ENCODE measurements at regions not wholly inside any gene's neighbourhood (a gene's known extent, or its start where the extent isn't known, plus 50 kb on each side); places are given as distances from the start of the nearest gene placed in this dataset.

GRCh38 chr10:78903341-78903940 lies 165.3 kb upstream of the ZMIZ1 start:
- no peak overlapping the region for H3K27ac Mint-ChIP-seq (ENCODE audit: low read depth, unreplicated experiment)
- H3K9me3 Mint-ChIP-seq (ENCODE audit: unreplicated experiment), result no peaks in the 10 kb centered on the region
- BruUV-seq (replicated peaks), result no TSS peak
- H3K4me1 Mint-ChIP-seq (ENCODE audit: insufficient read depth, unreplicated experiment), result no peaks in the 10 kb centered on the region
- no peak for DNase-seq (ENCODE audit: unreplicated experiment)
- peaks cover 23% of the 10 kb centered on the region for H3K27me3 Mint-ChIP-seq (ENCODE audit: insufficient read depth, unreplicated experiment)
- POLR2A ChIA-PET, result no interaction called here
- no peak for TF ChIP-seq CTCF (IDR thresholded peaks at IDR 0.05; ENCODE audit: unreplicated experiment)
- no peak overlapping the region for H3K4me3 Mint-ChIP-seq (ENCODE audit: unreplicated experiment)
- intact Hi-C loops (cut with micrococcal nuclease), result no loop called here
- H3K36me3 Mint-ChIP-seq (ENCODE audit: insufficient read depth, unreplicated experiment), result peaks cover 6% of the 10 kb centered on the region
- CTCF ChIA-PET, result interaction anchor here (0.7 kb wide), 1 partner anchor 168 kb away, joined by 3 read pairs; no protein-coding TSS in a partner anchor

DNA sequence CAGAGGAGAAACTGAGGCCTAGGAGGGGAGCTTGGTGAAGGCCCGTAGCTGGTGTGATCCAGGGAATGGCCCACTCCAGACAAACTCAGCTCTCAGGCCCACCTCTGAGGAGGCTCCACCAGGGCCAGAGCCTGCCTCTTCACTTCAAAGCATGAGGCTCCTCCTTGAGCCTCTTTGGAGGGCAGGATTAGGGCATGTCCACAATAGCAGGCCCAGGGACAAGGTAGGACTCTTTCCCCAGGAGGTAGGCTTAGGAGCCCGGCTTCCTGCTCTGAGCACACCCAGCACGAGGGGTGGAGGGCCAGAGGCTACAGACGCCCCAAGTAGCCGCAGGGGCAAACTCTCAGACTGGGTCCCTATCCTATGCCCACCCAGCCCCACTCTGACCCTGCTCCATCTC lies 164.6 kb upstream of the ZMIZ1 start:
- ChIA-PET CTCF (interaction anchor here (0.7 kb wide), 1 partner anchor 168 kb away, joined by 3 read pairs; no protein-coding TSS in a partner anchor), POLR2A (no interaction called here)
- H3K27ac Mint-ChIP-seq (ENCODE audit: low read depth, unreplicated experiment), result no peak overlapping the region
- no TSS peak for BruUV-seq (replicated peaks)
- peaks cover 6% of the 10 kb centered on the region for H3K36me3 Mint-ChIP-seq (ENCODE audit: insufficient read depth, unreplicated experiment)
- no peaks in the 10 kb centered on the region for H3K4me1 Mint-ChIP-seq (ENCODE audit: insufficient read depth, unreplicated experiment)
- no peak for DNase-seq (ENCODE audit: unreplicated experiment)
- H3K27me3 Mint-ChIP-seq (ENCODE audit: insufficient read depth, unreplicated experiment), result peaks cover 23% of the 10 kb centered on the region
- intact Hi-C loops (cut with micrococcal nuclease), result no loop called here
- no peaks in the 10 kb centered on the region for H3K9me3 Mint-ChIP-seq (ENCODE audit: unreplicated experiment)
- TF ChIP-seq CTCF (IDR thresholded peaks at IDR 0.05; ENCODE audit: unreplicated experiment), result no peak
- no peak overlapping the region for H3K4me3 Mint-ChIP-seq (ENCODE audit: unreplicated experiment)

- DNase-seq (ENCODE audit: unreplicated experiment), result no peak
- BruUV-seq (replicated peaks), result no TSS peak
- H3K9me3 Mint-ChIP-seq (ENCODE audit: unreplicated experiment), result no peaks in the 10 kb centered on the region
- TF ChIP-seq CTCF (IDR thresholded peaks at IDR 0.05; ENCODE audit: unreplicated experiment), result no peak
- no peaks in the 10 kb centered on the region for H3K4me1 Mint-ChIP-seq (ENCODE audit: insufficient read depth, unreplicated experiment)
- CTCF ChIA-PET, result interaction anchor here (0.5 to 0.7 kb wide), 4 partner anchors 117 to 994 kb away, joined by 3 read pairs; no protein-coding TSS in a partner anchor
- POLR2A ChIA-PET, result interaction anchor here (0.7 kb wide), 1 partner anchor 115 kb away, joined by 3 read pairs; no protein-coding TSS in a partner anchor
- H3K36me3 Mint-ChIP-seq (ENCODE audit: insufficient read depth, unreplicated experiment), result peaks cover 6% of the 10 kb centered on the region
- H3K27ac Mint-ChIP-seq (ENCODE audit: low read depth, unreplicated experiment), result peak overlapping the region; percentile 3
- peaks cover 23% of the 10 kb centered on the region for H3K27me3 Mint-ChIP-seq (ENCODE audit: insufficient read depth, unreplicated experiment)
- intact Hi-C loops (cut with micrococcal nuclease), result no loop called here
- no peak overlapping the region for H3K4me3 Mint-ChIP-seq (ENCODE audit: unreplicated experiment)
Measured at GRCh38 chr10:78905015-78905956, 163.5 kb upstream of the ZMIZ1 start.

DNA sequence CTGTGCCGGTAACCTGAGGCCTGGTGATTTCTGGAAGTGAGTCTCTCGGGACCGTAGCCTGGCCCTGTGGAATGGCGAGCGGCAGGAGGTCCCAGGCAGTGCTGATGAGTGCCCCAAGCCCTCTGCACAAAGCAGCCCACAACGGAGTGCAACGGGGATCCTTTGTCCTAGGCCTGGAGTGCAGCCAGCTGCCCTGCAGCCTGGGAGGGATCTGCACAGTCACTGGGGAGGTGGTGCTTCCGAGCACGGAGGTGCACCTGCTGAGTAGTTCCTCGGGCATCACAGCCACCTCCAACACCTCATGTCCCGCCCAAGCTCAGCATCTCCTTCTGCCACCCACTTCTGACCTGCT lies 162.8 kb upstream of the ZMIZ1 start:
- intact Hi-C loops (cut with micrococcal nuclease), result no loop called here
- BruUV-seq (replicated peaks), result no TSS peak
- no peaks in the 10 kb centered on the region for H3K9me3 Mint-ChIP-seq (ENCODE audit: unreplicated experiment)

More for the DNA sequence above, 162.8 kb upstream of the ZMIZ1 start:
- Mint-ChIP-seq H3K27ac (ENCODE audit: low read depth, unreplicated experiment) (no peak overlapping the region), H3K36me3 (ENCODE audit: insufficient read depth, unreplicated experiment) (peaks cover 6% of the 10 kb centered on the region), H3K4me3 (ENCODE audit: unreplicated experiment) (no peak overlapping the region), H3K4me1 (ENCODE audit: insufficient read depth, unreplicated experiment) (no peaks in the 10 kb centered on the region), H3K27me3 (ENCODE audit: insufficient read depth, unreplicated experiment) (peaks cover 29% of the 10 kb centered on the region)
- ChIA-PET POLR2A (interaction anchor here (0.7 kb wide), 1 partner anchor 115 kb away, joined by 3 read pairs; no protein-coding TSS in a partner anchor), CTCF (interaction anchor here (0.5 to 1.4 kb wide), 4 partner anchors 118 to 290 kb away, joined by 3 read pairs; no protein-coding TSS in a partner anchor)
- no peak for DNase-seq (ENCODE audit: unreplicated experiment)
- no peak for TF ChIP-seq CTCF (IDR thresholded peaks at IDR 0.05; ENCODE audit: unreplicated experiment)

Measured in MCF 10A (cell line).